Cardiac muscle cell (in vitro differentiated cells and primary cell): ENCODE measurements at regions not wholly inside any gene's neighbourhood (a gene's known extent, or its start where the extent isn't known, plus 50 kb on each side); places are given as distances from the start of the nearest gene placed in this dataset.

Experiments
- DNase-seq, 2 donors: peaks; one replicate each; pipeline versions ENCODE4 v3.0.0 to v3.0.0-alpha.2; 2010 to 2017; ENCODE audit warnings: low read depth in 1 of 2, low spot score in 1 of 2
- H3K27ac ChIP-seq: fragments of 200-600 bp; sonication (generic); 2 replicates; pipeline ENCODE4 v1.5.1; 2016
- H3K27me3 ChIP-seq: fragments of 200-600 bp; sonication (generic); 2 replicates; pipeline ENCODE4 v1.6.0; 2016; ENCODE audit warnings: control low read depth
- H3K36me3 ChIP-seq: fragments of 200-600 bp; sonication (generic); 2 replicates; pipeline ENCODE4 v1.5.1; 2016; ENCODE audit warnings: control low read depth
- H3K4me1 ChIP-seq: fragments of 200-600 bp; sonication (generic); 2 replicates; pipeline ENCODE4 v1.8.1; 2017; ENCODE audit warnings: low read depth, mild to moderate bottlenecking, mixed run types
- H3K4me3 ChIP-seq: fragments of 200-600 bp; sonication (generic); 2 replicates; pipeline ENCODE4 v1.5.1; 2016; ENCODE audit warnings: mild to moderate bottlenecking
- H3K9me3 ChIP-seq: fragments of 200-600 bp; sonication (generic); 2 replicates; pipeline ENCODE4 v1.5.1; 2017; ENCODE audit warnings: low read depth, mild to moderate bottlenecking, control low read depth
- CTCF ChIP-seq: IDR thresholded peaks from 2 replicates; pipeline ENCODE4 v1.5.1; 2012; ENCODE audit warnings: low read depth, mild to moderate bottlenecking, low read length

- H3K27ac ChIP-seq = no peak overlapping the region
- no peaks in the 10 kb centered on the region for H3K27me3 ChIP-seq
- no peaks in the 10 kb centered on the region for H3K9me3 ChIP-seq
- TF ChIP-seq CTCF = no peak
- H3K4me3 ChIP-seq = no peak overlapping the region
- DNase-seq = no peak
- no peaks in the 10 kb centered on the region for H3K4me1 ChIP-seq
- H3K36me3 ChIP-seq = no peaks in the 10 kb centered on the region
These were observed 737.1 kb downstream of the DHX35 start for GRCh38 chr20:39699166-39699725.

GRCh38 chr20:39698752-39699151, 736.6 kb downstream of the DHX35 start:
- H3K9me3 ChIP-seq = no peaks in the 10 kb centered on the region
- H3K27me3 ChIP-seq = no peaks in the 10 kb centered on the region
- no peak for DNase-seq
- no peaks in the 10 kb centered on the region for H3K4me1 ChIP-seq
- H3K4me3 ChIP-seq = no peak overlapping the region
- no peak for TF ChIP-seq CTCF
- H3K36me3 ChIP-seq = no peaks in the 10 kb centered on the region
- no peak overlapping the region for H3K27ac ChIP-seq

- no peaks in the 10 kb centered on the region for H3K4me1 ChIP-seq
- no peak for TF ChIP-seq CTCF
- H3K36me3 ChIP-seq = no peaks in the 10 kb centered on the region
- DNase-seq = no peak
- H3K4me3 ChIP-seq = no peak overlapping the region
- no peaks in the 10 kb centered on the region for H3K9me3 ChIP-seq
- H3K27me3 ChIP-seq = no peaks in the 10 kb centered on the region
- no peak overlapping the region for H3K27ac ChIP-seq
These were observed 729.2 kb downstream of the DHX35 start for GRCh38 chr20:39691151-39691862.

- DNase-seq = peak in 1 of 2 donors; percentile 11
- H3K36me3 ChIP-seq = no peaks in the 10 kb centered on the region
- H3K9me3 ChIP-seq = no peaks in the 10 kb centered on the region
- no peaks in the 10 kb centered on the region for H3K4me1 ChIP-seq
- H3K27me3 ChIP-seq = no peaks in the 10 kb centered on the region
- H3K4me3 ChIP-seq = no peak overlapping the region
- peak; percentile 27 for TF ChIP-seq CTCF
- no peak overlapping the region for H3K27ac ChIP-seq
These were observed 714.8 kb downstream of the DHX35 start for GRCh38 chr20:39676857-39677391.

- no peak overlapping the region for H3K27ac ChIP-seq
- no peaks in the 10 kb centered on the region for H3K27me3 ChIP-seq
- H3K9me3 ChIP-seq = no peaks in the 10 kb centered on the region
- no peak overlapping the region for H3K4me3 ChIP-seq
- TF ChIP-seq CTCF = no peak
- H3K4me1 ChIP-seq = no peaks in the 10 kb centered on the region
- DNase-seq = no peak
- H3K36me3 ChIP-seq = no peaks in the 10 kb centered on the region
These were observed 714.1 kb downstream of the DHX35 start for GRCh38 chr20:39676241-39676640.
